NCI-H69 (cell line): ENCODE measurements at regions not wholly inside any gene's neighbourhood (a gene's known extent, or its start where the extent isn't known, plus 50 kb on each side); places are given as distances from the start of the nearest gene placed in this dataset.
A peak's percentile ranks its signal among the peaks of the same experiment; 100 is the strongest.

ENCODE experiments used
- DNase-seq: peaks from one replicate; lab custom pipeline; 2025; lab: John Stamatoyannopoulos, UW

DNA sequence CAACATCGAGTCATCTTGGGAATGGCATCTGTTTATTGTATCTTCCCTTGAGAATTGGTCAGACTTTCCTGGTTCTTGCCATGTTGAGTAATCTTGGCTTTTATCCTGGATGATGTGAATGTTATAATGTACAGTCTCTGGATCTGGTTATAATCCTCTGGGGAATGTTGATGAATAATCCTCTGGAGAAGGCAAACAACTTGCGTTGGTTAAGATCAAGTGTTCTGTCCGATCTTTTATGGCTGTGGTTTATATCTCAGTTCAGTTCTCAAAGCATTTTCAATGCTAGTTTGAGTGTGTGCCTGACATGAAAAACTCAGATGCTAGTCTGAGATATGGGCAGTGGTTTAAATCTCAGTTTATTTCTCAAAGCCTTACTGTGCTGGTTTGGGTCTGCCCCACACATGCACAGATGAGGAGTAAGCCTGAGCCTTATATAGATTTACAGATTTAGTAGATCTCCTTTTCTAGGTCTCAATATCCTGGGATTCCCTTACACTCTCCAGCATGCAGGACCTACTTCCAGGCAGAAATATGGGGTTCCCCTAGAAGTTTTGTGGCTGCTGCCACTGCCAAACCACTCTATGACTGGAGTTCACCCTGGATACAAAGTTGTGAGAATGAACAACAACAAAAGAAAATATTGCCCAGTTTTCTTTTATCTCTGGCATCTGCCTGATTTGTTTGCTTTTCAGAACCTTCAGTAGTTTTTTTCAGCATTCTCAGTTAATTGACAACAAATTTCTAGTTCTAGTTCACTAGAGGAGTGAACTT lies 191.8 kb upstream of the MAN1A1 start:
- peak; percentile 53 for DNase-seq

DNA sequence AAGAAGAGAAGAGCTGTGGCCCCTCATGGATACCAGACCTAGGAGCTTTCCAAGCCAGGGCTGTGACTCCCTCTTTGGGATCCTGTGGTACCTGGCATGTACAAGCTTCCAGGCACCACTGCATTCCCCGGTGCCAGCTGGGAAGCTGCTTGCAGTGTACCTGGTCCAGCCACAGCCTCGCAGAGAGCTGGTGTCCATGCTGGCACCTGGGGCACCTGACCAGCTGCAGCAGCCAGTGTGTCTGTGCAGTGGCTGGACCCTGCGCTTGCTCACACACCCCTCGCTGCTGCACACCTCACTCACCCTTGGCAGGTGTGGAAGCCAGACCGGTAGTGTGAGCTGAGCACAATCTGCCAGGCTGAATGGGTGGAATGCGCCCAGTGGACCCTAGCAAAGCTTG lies 190.9 kb upstream of the MAN1A1 start:
- no peak for DNase-seq

DNA sequence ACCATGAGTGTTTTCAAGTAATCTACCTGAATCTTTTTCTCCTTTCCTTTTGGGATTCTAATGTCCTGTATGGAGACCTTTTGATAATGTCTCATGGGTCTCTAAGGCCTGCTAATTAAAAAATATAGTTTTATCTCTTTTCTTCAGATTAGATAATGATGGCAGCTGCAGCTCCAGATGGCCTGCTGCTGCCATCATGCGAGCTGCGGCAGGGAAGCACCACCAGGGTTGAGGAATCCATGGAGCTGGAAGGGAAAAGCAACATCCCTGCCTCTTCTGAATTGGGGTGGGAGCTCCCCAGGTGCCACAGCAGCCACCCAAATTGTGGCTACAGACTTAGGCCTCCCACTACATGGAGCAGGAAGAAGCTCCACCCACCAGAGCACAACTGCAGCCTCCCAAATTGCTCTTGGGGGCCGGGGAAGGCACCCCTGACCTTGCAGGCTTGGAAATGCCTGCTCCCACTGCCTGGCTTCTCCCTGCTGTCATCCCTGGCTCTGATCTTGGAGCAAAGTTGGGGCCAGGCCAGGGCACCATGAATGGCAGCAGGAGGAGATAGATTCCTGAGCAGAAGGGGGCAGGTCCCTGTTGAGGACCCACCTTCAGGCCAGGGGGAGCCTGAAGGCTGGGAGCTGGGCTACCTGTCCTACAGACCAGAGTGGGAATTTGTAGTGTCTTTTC lies 189.6 kb upstream of the MAN1A1 start:
- no peak for DNase-seq

DNA sequence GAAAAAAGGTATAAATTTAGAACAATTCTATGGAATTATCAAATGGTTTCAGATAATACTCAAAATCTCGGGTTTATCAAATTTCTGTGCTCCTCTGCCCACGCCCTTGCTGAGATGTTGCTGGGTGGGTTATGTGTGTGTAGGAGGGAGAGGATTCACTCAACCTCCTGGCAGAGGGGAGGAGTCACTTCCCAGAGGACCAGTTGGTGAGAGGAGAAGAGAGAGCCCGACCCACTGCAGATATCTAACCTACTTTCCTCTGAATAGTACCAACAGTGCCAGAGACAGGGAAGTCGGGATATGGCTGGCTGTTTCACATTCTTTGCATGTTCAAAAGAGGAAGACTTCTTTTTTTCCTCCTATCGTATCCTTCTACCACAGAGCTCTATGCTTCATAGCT lies 187.1 kb upstream of the MAN1A1 start:
- DNase-seq, result no peak

DNA sequence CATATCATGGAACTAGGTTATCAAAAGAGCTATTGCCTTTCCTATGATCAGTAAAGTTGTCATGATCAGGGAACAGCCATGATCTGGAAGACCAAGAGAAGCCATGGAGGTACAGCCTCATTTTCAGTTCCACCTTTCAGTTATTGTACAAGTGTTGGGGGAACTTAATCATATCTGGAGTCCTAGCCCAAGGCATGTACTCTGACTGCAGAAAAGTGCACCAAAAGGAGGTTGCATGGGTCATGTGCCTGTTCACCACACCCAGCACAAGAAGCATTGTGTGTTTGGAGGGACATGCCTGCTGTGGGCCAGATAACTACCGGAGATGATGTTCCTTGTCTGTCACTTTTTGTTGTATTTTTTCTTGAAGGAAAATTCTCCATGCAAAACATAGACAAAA lies 185.8 kb upstream of the MAN1A1 start:
- peak; percentile 42 for DNase-seq

DNA sequence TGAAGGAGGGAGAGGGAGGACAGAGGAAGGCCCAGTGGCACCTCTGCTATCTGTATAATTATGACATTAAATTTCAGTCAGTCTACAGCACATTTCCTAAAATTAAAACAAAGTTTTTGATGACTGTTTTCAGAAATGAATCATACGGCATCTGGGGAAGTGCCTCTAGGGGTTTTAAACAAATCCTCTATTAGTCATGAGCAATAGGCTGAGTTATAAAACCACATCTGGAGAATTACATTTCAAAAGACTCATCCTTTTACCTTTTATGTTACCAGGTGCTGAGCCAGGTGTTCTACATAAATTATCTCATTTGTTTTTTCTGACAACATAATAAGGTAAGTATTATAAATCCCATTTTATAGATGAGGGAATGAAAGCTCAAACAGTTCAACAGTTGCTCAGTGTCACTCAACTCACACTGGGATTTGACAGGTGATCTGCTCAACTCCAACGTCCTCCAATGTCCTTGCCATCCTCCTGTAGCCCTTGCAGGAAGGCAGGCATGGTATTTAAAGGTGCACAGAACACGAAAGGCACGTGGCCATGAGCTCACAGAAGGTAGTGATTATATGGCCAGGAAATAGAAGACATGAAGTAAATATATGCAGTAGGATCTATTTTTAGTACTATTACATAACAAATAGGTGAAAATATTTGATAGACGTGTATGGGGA lies 184.2 kb upstream of the MAN1A1 start:
- peak; percentile 98 for DNase-seq

DNA sequence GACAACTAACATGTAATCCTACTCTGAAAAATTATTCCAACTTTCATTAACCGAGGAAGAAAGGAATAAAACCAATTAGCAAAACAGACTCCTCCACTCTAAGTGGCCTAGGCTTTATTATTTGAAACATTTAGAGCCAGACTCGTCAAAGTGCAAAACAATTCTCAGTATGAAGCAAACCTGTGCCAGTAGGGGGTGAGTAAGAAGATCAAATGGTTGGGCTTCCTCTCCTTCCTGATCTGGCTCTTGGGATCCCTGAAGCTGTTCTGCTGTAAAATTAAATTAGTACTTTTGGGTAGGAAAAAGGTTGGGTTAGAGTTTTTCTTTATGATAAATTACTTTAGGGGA lies 177.6 kb upstream of the MAN1A1 start:
- DNase-seq, result peak; percentile 49

DNA sequence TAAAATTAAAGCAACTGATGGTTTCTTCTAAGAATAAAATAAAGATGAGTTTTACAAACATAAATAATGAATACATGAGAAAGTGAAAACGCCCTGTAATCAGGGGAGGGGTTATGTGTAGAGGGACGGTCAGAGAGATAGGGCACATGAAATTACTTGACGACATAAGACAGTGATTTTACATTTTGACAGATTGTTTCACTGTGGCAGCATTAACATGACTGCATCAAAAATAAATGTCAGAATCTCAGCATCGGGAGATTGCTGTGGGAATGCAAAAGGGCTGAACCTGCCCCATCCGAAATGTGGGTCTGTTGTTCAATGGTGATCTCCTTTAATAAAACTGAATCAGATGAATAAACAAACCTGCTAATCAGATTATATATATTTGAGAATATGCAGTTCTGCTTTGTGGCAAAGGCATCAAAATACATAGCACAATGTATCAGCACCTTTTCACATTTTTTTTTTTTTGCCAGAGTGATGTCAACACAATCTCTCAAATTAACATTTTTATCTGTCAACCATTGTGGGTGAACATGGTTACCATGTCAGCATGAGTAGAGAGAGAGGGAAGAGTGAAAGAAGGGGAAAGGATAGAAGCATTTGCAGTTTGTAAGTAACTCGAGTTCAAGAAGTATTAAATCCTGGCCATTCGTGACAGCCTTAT lies 177.1 kb upstream of the MAN1A1 start:
- DNase-seq, result no peak

DNA sequence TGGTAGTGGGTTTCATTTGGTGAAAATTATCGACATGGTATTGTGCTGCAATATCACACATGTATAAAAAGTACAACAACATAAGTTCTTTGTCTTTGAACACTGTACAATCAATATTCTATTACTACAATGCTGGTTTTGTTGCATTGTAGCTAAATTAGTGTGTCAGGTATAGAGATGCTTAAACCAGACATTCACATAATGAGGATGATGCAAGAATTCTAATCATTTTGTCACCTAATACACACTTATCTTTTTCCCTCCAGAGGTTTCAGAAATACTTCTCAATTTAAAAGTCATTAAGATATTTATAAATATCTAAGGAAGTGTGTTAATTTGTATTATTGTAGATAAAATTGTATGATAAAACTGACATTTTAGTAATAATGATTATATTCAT lies 174.8 kb upstream of the MAN1A1 start:
- peak; percentile 24 for DNase-seq

DNA sequence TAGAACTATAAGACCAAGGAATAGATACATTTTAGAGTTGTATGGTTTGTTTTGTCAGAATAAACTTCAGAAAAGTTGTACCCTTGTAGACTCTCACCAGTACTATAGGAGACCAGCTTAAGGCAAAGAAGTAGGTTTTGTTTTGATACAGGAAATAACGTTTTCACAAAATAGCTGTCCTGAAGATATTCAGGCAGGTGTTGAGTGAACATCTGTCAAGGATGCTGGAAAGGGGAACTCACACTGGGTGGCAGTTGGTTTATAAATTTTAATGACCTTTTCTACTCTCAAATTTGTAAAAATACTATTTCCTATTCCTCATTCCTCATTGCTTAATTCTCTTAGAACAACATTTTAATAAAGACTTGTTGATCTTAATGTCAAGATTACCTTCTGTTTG lies 174.0 kb upstream of the MAN1A1 start:
- DNase-seq, result peak; percentile 55

DNA sequence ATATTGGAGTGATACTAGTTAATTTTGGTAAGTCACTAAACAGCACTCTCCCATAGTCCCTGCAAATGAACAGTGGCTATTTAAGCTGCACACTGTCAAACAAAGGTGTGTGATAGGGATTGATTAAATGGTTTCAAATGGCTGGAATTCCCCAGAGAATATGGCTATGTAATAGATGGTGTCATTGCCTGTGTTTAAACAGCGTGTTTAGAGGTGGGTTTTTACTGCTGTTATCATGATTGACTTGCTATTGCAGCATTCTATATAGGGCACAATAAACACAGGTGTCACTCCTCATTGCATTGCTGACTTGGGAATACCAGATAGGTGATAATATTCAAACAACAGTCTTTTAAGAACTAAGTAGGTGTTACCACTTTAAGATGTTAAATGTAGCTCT lies 171.7 kb upstream of the MAN1A1 start:
- DNase-seq, result peak; percentile 96

DNA sequence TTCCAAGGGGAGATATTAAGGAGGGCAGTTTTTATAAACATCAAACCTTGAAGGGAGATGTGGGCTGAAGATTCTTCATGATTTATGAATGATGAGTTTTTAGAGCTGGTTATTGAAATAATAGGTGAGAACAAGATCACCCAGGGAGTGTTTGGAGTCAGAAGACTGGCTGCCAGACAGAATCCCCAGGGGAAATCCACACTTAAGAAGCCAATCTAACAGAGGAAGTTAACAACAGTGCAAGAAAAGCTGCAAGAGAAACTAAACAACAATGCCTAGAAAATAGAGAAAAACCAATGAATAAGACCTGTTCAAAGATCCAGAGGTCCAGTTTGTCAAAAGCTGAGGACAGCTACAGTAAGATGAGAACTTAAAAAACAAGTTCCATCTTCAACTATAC lies 167.9 kb upstream of the MAN1A1 start:
- peak; percentile 77 for DNase-seq

DNA sequence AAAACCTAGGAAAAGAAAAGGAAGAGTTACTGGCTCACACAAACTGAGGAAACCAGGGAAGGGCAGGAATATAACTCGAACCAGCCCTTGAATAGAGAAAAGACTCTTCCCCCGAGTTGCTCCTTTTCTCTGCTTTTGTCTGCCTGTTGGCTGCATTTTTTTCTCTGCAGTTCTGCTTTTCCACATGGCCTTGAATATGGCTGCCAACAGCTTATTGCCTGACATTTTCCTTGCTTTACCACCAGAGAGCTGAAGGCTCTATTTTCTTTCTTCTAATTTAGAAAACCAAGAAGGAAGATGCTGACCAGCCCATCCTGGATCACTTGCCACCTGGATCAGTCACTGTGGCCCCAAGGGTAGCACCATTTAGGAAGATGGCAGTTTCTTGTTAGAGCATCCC lies 164.8 kb upstream of the MAN1A1 start:
- no peak for DNase-seq

DNA sequence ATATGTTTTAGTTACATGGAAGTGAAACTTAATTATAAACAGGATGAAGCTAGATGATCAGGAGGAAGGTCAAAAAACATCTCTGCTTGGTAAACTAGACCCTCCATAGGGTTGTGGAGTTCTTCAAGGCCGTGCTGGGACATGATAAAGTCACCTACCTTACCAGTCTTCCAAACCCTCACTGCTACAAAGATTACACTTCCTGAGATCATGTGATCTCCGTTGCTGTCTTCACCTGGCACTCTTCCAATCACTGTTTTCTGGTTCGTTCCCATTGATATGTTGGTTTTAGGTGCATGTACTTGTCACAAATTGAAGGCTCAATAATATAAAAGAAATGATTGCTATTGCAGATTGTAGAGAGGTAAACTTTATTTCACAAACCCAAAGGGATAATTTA lies 161.5 kb upstream of the MAN1A1 start:
- DNase-seq, result no peak

DNA sequence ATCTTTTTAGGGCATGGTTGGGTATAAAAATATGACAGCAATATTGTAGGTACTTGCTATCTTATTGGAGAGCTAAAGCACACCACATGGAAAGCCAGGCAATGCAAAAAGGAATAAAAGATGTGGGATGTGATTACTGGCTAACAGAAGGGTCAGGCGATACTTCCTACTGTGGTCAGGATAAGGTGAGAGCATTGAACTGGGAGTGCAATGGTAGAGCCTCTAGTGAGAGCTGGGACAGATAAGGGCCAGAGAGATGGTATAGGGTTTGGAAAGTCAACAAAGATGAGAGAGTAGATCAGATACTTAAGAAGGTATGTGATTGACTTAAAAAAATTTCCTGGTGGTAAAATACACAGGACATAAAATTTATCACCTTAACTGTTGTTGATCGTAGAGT lies 160.7 kb upstream of the MAN1A1 start:
- DNase-seq, result no peak

DNA sequence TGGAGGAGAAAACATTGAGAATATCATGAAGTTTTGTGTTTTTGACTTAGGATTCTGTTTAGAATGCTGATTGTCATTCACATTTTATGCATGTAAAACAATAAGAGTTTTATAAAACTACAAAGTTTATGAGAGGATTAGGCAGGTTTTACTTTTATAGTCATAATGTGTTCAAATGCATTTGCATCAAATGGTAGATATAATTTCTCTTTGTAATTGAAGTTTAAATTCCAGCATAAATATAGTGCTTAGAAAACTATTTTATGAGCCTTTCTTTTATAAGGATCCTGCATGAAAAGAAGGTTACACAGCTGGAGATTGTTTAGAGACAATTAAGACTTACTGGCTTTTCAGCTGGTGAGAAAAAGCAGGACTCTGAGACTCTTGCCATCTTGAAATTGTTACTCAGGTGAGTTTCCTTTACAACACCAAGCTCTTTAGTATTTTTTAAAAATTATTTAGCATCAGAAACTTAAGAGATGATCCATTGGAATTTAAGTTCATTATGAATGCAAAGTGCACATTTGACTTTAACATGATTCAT lies 157.1 kb upstream of the MAN1A1 start:
- DNase-seq, result peak; percentile 56

DNA sequence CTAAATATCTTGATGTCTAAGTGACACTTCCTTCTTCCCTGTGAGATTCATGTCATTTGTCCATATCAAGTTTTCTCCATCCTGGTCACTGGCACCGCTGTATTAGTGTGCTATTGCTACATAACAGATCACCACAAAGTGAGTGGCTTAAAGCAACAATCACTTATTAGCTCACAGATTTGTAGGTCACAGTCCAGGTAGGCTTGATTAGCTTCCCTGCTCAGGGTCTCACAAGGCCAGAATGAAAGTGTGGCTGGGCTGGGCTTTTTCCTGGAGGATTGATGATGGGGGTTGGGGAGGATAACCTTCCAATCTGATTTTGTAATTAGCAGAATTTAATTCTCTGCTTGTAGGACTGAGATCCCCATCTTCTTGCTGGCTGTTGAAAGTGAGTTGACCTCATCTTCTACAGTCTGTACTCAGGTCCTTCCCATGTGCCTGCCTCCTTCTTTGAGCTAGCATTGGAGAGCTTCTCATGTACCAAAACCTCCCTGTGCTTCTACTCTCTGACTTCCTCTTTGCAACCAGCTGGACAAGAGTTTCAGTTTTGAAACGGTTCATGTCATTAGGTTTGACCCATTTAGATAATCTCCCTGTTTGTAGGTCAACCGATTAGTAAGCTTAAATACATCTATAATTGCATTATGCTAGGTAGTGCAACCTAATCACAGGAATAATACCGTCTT lies 152.4 kb upstream of the MAN1A1 start:
- DNase-seq, result no peak

DNA sequence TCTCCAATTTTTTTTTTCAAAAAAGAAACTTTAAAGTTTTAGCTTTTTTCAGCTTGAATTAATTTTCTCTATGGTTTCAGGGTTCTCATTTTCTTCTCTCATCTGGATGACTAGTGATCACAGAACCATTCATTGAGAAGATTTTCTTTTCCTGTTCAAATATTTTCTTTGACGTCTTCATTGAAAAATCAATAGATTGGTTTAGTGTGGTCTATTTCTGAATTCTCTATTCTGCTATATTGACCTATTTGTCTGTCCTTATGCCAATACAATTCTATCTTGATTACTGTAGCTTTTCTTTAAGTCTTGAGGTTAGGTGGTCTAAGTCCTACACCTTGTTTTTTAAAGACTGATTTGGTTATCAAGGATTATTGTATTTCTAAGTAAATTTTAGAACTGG lies 150.2 kb upstream of the MAN1A1 start:
- no peak for DNase-seq

DNA sequence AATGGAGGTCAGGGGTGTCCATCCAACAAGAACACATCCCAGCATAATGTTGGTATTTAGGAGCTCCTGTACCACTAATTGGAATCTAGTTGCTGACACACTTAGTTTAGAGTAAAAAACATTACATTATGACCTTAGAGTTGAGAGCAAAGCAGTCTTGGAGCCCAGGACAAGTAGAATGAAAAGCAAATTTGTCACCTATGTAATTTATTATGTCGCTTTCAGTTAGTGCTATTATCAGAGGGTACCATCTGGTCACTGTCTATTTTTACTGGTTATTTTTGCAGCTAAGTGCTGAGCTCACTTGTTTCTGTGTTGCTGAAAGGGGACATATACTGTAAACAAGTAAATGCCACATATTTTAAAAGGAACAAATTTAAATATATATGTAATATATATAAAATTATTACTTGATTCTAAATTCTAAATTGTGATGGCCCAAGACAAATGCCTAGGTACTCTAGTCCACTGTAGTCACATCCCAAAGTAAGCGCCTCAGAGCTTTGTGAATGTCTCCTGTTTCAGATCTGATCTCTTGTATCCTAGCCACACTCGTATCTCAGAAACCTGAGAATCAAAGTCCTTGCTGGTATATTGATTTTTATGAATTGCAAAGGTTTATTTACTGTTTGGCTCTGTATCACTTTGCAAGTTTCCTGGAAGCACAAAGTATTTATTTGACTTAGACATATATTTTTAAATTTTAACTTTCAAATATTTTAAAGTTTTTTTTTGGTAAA lies 148.6 kb upstream of the MAN1A1 start:
- DNase-seq, result peak; percentile 69

DNA sequence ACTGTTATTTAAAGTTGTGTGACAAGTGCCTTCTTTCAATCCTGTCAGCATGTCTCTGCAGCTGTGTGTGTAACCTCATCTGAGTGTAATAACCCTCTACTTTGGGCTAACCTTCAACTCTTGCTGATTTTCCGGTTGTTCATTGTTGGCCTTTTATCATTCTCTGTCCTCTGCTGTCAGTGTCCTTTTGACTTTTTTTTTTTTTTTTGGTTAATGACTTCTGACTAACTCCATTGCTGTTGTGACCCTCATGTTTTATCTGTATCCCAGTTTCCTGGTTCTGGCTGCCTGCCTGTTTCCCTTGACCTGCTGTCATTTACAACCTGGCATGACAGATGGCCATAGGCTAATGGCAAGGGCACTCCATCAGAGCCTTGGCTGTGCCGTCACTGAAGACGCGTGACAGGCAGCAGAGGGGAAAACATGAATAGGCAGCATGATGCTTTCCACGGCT lies 145.7 kb upstream of the MAN1A1 start:
- peak; percentile 93 for DNase-seq

DNA sequence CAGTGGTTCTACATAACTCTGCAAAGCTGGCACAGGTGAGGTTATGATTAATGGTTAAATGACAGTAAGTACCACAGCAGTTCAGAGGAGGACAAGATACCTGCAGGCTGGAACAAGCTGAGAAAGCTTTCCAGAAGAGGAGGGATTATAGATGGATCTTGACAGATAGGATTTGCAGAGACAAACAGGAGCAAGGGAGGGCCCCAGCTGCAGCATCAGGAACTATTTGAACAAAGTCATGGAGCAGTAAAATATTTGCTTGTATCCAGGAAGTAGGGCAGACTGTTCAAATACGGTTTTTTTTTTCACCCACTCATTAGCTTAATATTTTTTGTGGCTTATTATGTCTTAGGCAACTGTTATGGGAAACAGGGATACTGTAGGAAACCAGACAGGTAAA lies 144.4 kb upstream of the MAN1A1 start:
- DNase-seq, result peak; percentile 96
